Renal cortical epithelial cell (primary cell): ENCODE measurements at regions not wholly inside any gene's neighbourhood (a gene's known extent, or its start where the extent isn't known, plus 50 kb on each side); places are given as distances from the start of the nearest gene placed in this dataset.

Source experiments
- DNase-seq: peaks from one replicate; pipeline ENCODE4 v3.0.0-alpha.2; 2011; ENCODE audit warnings: low read depth

- DNase-seq = no peak
Observed at GRCh38 chr4:120525106-120525505, 397.4 kb downstream of the PRDM5 start.

- no peak for DNase-seq
Observed at GRCh38 chr4:120524237-120524636, 398.3 kb downstream of the PRDM5 start.

- peak; percentile 28 for DNase-seq
Observed at GRCh38 chr4:120520761-120521160, 401.8 kb downstream of the PRDM5 start.

- peak; percentile 29 for DNase-seq
Observed at GRCh38 chr4:120517966-120518365, 404.6 kb downstream of the PRDM5 start.

- no peak for DNase-seq
Observed at GRCh38 chr4:120509719-120510118, 412.8 kb downstream of the PRDM5 start.

GRCh38 chr4:120509222-120509621, 413.3 kb downstream of the PRDM5 start:
- DNase-seq = no peak

- no peak for DNase-seq
Observed at GRCh38 chr4:120508036-120508435, 414.5 kb downstream of the PRDM5 start.

GRCh38 chr4:120506536-120506935, 416.0 kb downstream of the PRDM5 start:
- DNase-seq = no peak

GRCh38 chr4:120498678-120499077, 423.8 kb downstream of the PRDM5 start:
- DNase-seq = no peak

- no peak for DNase-seq
Observed at GRCh38 chr4:120491481-120491880, 424.8 kb upstream of the MAD2L1 start.

- DNase-seq = no peak
Observed at GRCh38 chr4:120481756-120482155, 415.1 kb upstream of the MAD2L1 start.

GRCh38 chr4:120472447-120473131, 405.9 kb upstream of the MAD2L1 start:
- no peak for DNase-seq

GRCh38 chr4:120466429-120466828, 399.8 kb upstream of the MAD2L1 start:
- DNase-seq = no peak

- no peak for DNase-seq
Observed at GRCh38 chr4:120454788-120455187, 388.1 kb upstream of the MAD2L1 start.

- no peak for DNase-seq
Observed at GRCh38 chr4:120452536-120452935, 385.9 kb upstream of the MAD2L1 start.

GRCh38 chr4:120452001-120452400, 385.4 kb upstream of the MAD2L1 start:
- no peak for DNase-seq

- no peak for DNase-seq
Observed at GRCh38 chr4:120447774-120448173, 381.1 kb upstream of the MAD2L1 start.

- no peak for DNase-seq
Observed at GRCh38 chr4:120446051-120446567, 379.5 kb upstream of the MAD2L1 start.

GRCh38 chr4:120445186-120445585, 378.5 kb upstream of the MAD2L1 start:
- DNase-seq = no peak

GRCh38 chr4:120443116-120443515, 376.5 kb upstream of the MAD2L1 start:
- DNase-seq = no peak

GRCh38 chr4:120440730-120441129, 374.1 kb upstream of the MAD2L1 start:
- DNase-seq = no peak

- no peak for DNase-seq
Observed at GRCh38 chr4:120435179-120435578, 368.5 kb upstream of the MAD2L1 start.

- no peak for DNase-seq
Observed at GRCh38 chr4:120434756-120435155, 368.1 kb upstream of the MAD2L1 start.

GRCh38 chr4:120432301-120432860, 365.7 kb upstream of the MAD2L1 start:
- no peak for DNase-seq
